ENCODE measurements at regions not wholly inside any gene's neighbourhood (a gene's known extent, or its start where the extent isn't known, plus 50 kb on each side); places are given as distances from the start of the nearest gene placed in this dataset.

DNA sequence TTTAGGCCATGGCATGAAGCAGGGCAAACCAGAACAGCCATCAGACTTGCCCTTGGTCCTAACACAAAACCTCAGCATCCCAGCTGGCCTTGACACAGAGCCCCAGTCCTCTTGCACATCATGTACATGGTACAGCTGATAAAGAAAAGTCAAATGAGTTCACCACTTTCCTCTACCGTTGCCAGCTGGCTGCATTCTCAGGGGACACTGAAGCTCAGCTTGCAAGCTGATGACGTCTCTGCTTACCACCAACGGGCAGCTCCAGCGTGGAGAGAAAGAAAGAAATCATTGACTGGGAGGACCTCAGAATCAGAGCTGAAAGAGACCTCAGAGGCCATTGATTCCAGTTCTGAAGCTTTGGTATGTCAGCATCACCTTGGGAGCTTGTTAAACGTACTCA lies 80.7 kb upstream of the CES5A start:
- TF ChIP-seq EP300 (IDR thresholded peaks at IDR 0.05; ENCODE audit: borderline replicate concordance), result no peak
- TF ChIP-seq YY1 (IDR thresholded peaks at IDR 0.05; ENCODE audit: low read depth), result no peak
- TF ChIP-seq RAD21 (IDR thresholded peaks at IDR 0.05; ENCODE audit: low read depth), result no peak
- TF ChIP-seq NFIC (IDR thresholded peaks at IDR 0.05), result no peak
- TF ChIP-seq, protein P1, sequence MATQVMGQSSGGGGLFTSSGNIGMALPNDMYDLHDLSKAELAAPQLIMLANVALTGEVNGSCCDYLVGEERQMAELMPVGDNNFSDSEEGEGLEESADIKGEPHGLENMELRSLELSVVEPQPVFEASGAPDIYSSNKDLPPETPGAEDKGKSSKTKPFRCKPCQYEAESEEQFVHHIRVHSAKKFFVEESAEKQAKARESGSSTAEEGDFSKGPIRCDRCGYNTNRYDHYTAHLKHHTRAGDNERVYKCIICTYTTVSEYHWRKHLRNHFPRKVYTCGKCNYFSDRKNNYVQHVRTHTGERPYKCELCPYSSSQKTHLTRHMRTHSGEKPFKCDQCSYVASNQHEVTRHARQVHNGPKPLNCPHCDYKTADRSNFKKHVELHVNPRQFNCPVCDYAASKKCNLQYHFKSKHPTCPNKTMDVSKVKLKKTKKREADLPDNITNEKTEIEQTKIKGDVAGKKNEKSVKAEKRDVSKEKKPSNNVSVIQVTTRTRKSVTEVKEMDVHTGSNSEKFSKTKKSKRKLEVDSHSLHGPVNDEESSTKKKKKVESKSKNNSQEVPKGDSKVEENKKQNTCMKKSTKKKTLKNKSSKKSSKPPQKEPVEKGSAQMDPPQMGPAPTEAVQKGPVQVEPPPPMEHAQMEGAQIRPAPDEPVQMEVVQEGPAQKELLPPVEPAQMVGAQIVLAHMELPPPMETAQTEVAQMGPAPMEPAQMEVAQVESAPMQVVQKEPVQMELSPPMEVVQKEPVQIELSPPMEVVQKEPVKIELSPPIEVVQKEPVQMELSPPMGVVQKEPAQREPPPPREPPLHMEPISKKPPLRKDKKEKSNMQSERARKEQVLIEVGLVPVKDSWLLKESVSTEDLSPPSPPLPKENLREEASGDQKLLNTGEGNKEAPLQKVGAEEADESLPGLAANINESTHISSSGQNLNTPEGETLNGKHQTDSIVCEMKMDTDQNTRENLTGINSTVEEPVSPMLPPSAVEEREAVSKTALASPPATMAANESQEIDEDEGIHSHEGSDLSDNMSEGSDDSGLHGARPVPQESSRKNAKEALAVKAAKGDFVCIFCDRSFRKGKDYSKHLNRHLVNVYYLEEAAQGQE (IDR thresholded peaks at IDR 0.05; ENCODE audit: low read depth), result no peak
- no peak for TF ChIP-seq TAF1 (IDR thresholded peaks at IDR 0.05; ENCODE audit: low read depth)
- no peak for TF ChIP-seq EGR1 (IDR thresholded peaks at IDR 0.05)
- no peak for TF ChIP-seq CREB1 (IDR thresholded peaks at IDR 0.05; ENCODE audit: low read depth)
- TF ChIP-seq, protein P2, sequence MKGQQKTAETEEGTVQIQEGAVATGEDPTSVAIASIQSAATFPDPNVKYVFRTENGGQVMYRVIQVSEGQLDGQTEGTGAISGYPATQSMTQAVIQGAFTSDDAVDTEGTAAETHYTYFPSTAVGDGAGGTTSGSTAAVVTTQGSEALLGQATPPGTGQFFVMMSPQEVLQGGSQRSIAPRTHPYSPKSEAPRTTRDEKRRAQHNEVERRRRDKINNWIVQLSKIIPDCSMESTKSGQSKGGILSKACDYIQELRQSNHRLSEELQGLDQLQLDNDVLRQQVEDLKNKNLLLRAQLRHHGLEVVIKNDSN (IDR thresholded peaks at IDR 0.05), result no peak
- TF ChIP-seq CEBPB (IDR thresholded peaks at IDR 0.05), result no peak

Data from Ishikawa (cell line).